Endothelial cell of umbilical vein (primary cell): ENCODE measurements at regions not wholly inside any gene's neighbourhood (a gene's known extent, or its start where the extent isn't known, plus 50 kb on each side); places are given as distances from the start of the nearest gene placed in this dataset.

ENCODE experiments used
- BruUV-seq: library from RNA; stranded (reverse); fragments of 400-500 nt; replicated peaks from 2 replicates; lab custom pipeline; 2021; lab: Mats Ljungman, UMichigan
- CTCF ChIA-PET: fragments of 300-600, 350-600 bp; sonication (Branson Sonifier 250); formaldehyde crosslinking; loops from one replicate; lab custom pipeline; 2021; ENCODE audit warnings: antibody characterized with exemption, inconsistent platforms; lab: Charles Lee
- POLR2A ChIA-PET: fragments of 300-600, 350-600 bp; sonication (Branson Sonifier 250); formaldehyde crosslinking; loops from one replicate; lab custom pipeline; 2021; ENCODE audit warnings: antibody characterized with exemption, inconsistent platforms; lab: Charles Lee
- DNase-seq: peaks from one replicate; pipeline ENCODE4 v3.0.0-alpha.2; 2011; ENCODE audit warnings: low read depth, low spot score
- FAIRE-seq: peaks from 2 replicates; lab custom pipeline; 2011; peaks lifted over from hg19 to GRCh38; lab: Jason Lieb, UNC
- H2AFZ ChIP-seq: 2 replicates; pipeline ENCODE4 v1.6.0; 2012; ENCODE audit warnings: low read depth, low read length, control low read depth, inconsistent platforms
- H3K27ac ChIP-seq: 2 replicates; pipeline ENCODE4 v1.5.1; 2011; ENCODE audit warnings: low read depth, mild to moderate bottlenecking, control low read depth, low read length, moderate library complexity; ENCODE audit not compliant: insufficient read depth
- H3K27me3 ChIP-seq, 2 experiments: 2 replicates each; pipeline versions ENCODE4 v1.6.0 to v1.6.1; 2011; ENCODE audit warnings: low read length in 2 of 2, mixed read lengths in 1 of 2; ENCODE audit not compliant: control insufficient read depth in 2 of 2, insufficient read depth in 2 of 2
- H3K36me3 ChIP-seq, 2 experiments: 2 replicates in 1 of 2; 3 replicates in 1 of 2; pipeline ENCODE4 v1.5.1; 2011; ENCODE audit warnings: low read length in 2 of 2, mild to moderate bottlenecking in 1 of 2, moderate library complexity in 1 of 2; ENCODE audit not compliant: control insufficient read depth in 2 of 2, insufficient read depth in 2 of 2; ENCODE audit errors: extremely low read depth in 1 of 2
- H3K4me1 ChIP-seq: 3 replicates; pipeline ENCODE4 v1.5.1; 2011; ENCODE audit warnings: mild to moderate bottlenecking, low read length; ENCODE audit not compliant: control insufficient read depth, insufficient read depth; ENCODE audit errors: extremely low read depth
- H3K4me2 ChIP-seq: 2 replicates; pipeline ENCODE4 v1.6.1; 2011; ENCODE audit warnings: low read length, control low read depth, mixed read lengths; ENCODE audit not compliant: insufficient read depth
- H3K4me3 ChIP-seq, 3 experiments: fragments of 200-600 bp in 1 of 3; sonication (generic), shearing (Covaris generic) in 1 of 3; replicated peaks in 1 of 3; 2 replicates each; pipeline ENCODE4 v1.5.1; 2011 to 2016; ENCODE audit warnings: control low read depth in 3 of 3, low read length in 3 of 3, mild to moderate bottlenecking in 2 of 3, inconsistent platforms in 1 of 3, low read depth in 1 of 3, moderate library complexity in 1 of 3; ENCODE audit not compliant: insufficient read depth in 1 of 3
- H3K79me2 ChIP-seq: 2 replicates; pipeline ENCODE4 v1.6.0; 2012; ENCODE audit warnings: low read length, inconsistent platforms; ENCODE audit not compliant: control insufficient read depth, insufficient read depth
- H3K9ac ChIP-seq: replicated peaks from 2 replicates; pipeline ENCODE3; 2011; ENCODE audit warnings: low read length, control low read depth; ENCODE audit not compliant: insufficient read depth; ENCODE audit errors: extremely low read depth
- H3K9me1 ChIP-seq: replicated peaks from 3 replicates; pipeline ENCODE4 v1.6.0; 2011; ENCODE audit warnings: mild to moderate bottlenecking, low read length; ENCODE audit not compliant: control insufficient read depth, insufficient read depth; ENCODE audit errors: extremely low read depth
- H3K9me3 ChIP-seq: replicated peaks from 2 replicates; pipeline ENCODE4 v1.5.1; 2012; ENCODE audit warnings: low read length, inconsistent platforms; ENCODE audit not compliant: control insufficient read depth, insufficient read depth
- H4K20me1 ChIP-seq: replicated peaks from 2 replicates; pipeline ENCODE3; 2011; ENCODE audit warnings: mild to moderate bottlenecking, low read length; ENCODE audit not compliant: control insufficient read depth, insufficient read depth; ENCODE audit errors: extremely low read depth
- EZH2 ChIP-seq: IDR thresholded peaks from 2 replicates; pipeline ENCODE4 v1.6.1; 2012; ENCODE audit warnings: borderline replicate concordance, low read depth, mild to moderate bottlenecking, moderate library complexity, low read length, inconsistent platforms; ENCODE audit not compliant: severe bottlenecking
- FOS ChIP-seq: IDR thresholded peaks from 2 replicates; pipeline ENCODE4 v1.6.1; 2011; ENCODE audit warnings: mild to moderate bottlenecking, low read length, moderate library complexity, borderline replicate concordance; ENCODE audit not compliant: insufficient read depth
- GATA2 ChIP-seq: IDR thresholded peaks from 2 replicates; pipeline ENCODE4 v1.7.0; 2011; ENCODE audit warnings: low read depth, mild to moderate bottlenecking, moderate library complexity, mixed read lengths, low read length; ENCODE audit not compliant: insufficient read length, insufficient read depth
- JUN ChIP-seq: IDR thresholded peaks from 2 replicates; pipeline ENCODE4 v1.6.1; 2011; ENCODE audit warnings: borderline replicate concordance, low read depth; ENCODE audit not compliant: insufficient read length, insufficient read depth
- MYC ChIP-seq: IDR thresholded peaks from one replicate; pipeline ENCODE4 v1.6.1; 2011; ENCODE audit warnings: mild to moderate bottlenecking, low read depth, low read length
- POLR2A ChIP-seq: IDR thresholded peaks from 2 replicates; pipeline ENCODE4 v1.6.1; 2012; ENCODE audit warnings: low read depth, mild to moderate bottlenecking, control low read depth, low read length
- POLR2AphosphoS5 ChIP-seq: IDR thresholded peaks from 2 replicates; pipeline ENCODE4 v1.6.1; 2012; ENCODE audit warnings: low read depth, mild to moderate bottlenecking, control low read depth, low read length, moderate library complexity; ENCODE audit not compliant: insufficient read depth
- dilution Hi-C: fragments of 300-500 bp; cut with MboI; formaldehyde crosslinking; loops from one replicate; pipeline ENCODE4 v1.15.0; 2019; ENCODE audit warnings: low sequenced_read_pairs; ENCODE audit not compliant: extremely low pct_ligation_motif_present
- intact Hi-C: fragments of 100-400 bp; cut with micrococcal nuclease; formaldehyde crosslinking; loops from one replicate; pipeline ENCODE4 v1.10.0; 2022
- TF ChIP-seq, protein P1 (sequence below): IDR thresholded peaks from 2 replicates; pipeline ENCODE4 v1.6.1; 2011; ENCODE audit not compliant: insufficient read depth, insufficient read length
- TF ChIP-seq, protein P2 (sequence below), 2 donors: IDR thresholded peaks; 1 replicate in 1 of 2; 2 replicates in 1 of 2; pipeline ENCODE4 v1.5.1; 2011; ENCODE audit warnings: low read length in 2 of 2, mild to moderate bottlenecking in 2 of 2, moderate library complexity in 2 of 2, control low read depth in 1 of 2, inconsistent platforms in 1 of 2, low read depth in 1 of 2; ENCODE audit not compliant: insufficient read depth in 1 of 2; ENCODE audit errors: extremely low read depth in 1 of 2

DNA sequence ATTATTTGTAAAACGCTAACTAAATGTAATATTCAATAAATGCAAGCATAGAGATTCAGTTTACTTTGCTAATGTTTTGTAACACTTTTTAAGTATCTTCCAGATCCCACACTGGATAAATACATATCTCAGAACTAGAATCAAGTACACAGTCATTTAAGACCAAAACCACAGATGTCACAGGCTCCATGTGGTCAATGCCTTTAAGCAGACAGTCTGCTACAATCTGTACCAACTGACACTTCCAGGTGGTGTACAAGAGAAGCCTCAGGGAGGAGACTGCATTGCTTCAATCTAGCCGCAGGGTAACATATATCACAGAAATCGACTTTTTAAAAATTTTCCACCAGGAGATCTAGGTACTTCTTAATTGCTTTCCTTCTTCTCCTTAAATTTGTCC lies 229.6 kb upstream of the DIAPH2 start:
- Histone ChIP-seq H3K4me3 (no peak overlapping the region), H3K36me3 (no peaks in the 10 kb centered on the region), H3K9ac (no peak overlapping the region), H3K79me2 (no peaks in the 10 kb centered on the region), H3K4me1 (no peaks in the 10 kb centered on the region), H4K20me1 (no peaks in the 10 kb centered on the region), H3K9me3 (no peaks in the 10 kb centered on the region), H3K27me3 (no peaks in the 10 kb centered on the region), H3K27ac (no peak overlapping the region), H2AFZ (no peak overlapping the region), H3K4me2 (no peak overlapping the region), H3K9me1 (no peaks in the 10 kb centered on the region)
- no peak for DNase-seq
- no TSS peak for BruUV-seq
- intact Hi-C loops, result no loop called here
- dilution Hi-C loops, result no loop called here
- ChIA-PET POLR2A (no interaction called here), CTCF (no interaction called here)
- FAIRE-seq, result no peak
- TF ChIP-seq MYC, result no peak

DNA sequence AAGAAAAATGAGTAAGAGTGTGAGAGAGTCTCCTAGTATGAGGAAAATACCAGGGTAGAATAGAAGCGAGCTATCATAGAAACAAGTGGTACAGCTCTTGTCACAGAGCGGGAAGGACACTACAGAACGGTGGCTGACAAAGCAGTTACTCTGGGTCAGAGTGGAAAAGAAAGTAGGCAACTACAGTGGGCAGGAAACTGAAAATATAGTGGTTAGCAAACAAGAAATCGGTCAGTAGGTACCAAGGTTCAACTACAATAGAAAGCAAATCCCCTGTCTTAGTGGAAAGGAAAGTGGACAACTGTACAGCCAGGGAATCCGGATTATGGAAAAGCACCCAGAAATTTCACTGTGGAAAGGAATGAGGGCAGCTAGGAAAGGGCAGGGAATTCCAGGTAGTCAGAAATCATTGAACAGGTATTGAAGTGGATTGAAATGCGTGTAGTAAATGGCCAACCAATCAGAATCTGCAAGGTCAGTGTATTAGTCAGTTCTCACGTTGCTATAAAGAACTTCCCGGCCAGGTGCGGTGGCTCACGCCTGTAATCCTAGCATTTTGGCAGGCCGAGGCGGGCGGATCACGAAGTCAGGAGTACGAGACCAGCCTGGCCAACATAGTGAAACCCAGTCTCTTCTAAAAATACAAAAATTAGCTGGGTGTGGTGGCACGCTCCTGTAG lies 219.6 kb upstream of the DIAPH2 start:
- Histone ChIP-seq H3K4me1 (no peaks in the 10 kb centered on the region), H3K79me2 (no peaks in the 10 kb centered on the region), H2AFZ (no peak overlapping the region), H4K20me1 (no peaks in the 10 kb centered on the region), H3K9ac (no peak overlapping the region), H3K4me3 (no peak overlapping the region), H3K27me3 (no peaks in the 10 kb centered on the region), H3K36me3 (no peaks in the 10 kb centered on the region), H3K27ac (no peak overlapping the region), H3K9me3 (no peaks in the 10 kb centered on the region), H3K9me1 (no peaks in the 10 kb centered on the region), H3K4me2 (no peak overlapping the region)
- intact Hi-C loops, result no loop called here
- no peak for DNase-seq
- POLR2A ChIA-PET, result no interaction called here
- FAIRE-seq, result no peak
- CTCF ChIA-PET, result no interaction called here
- dilution Hi-C loops, result no loop called here
- BruUV-seq, result no TSS peak
- TF ChIP-seq POLR2AphosphoS5, result no peak
- TF ChIP-seq JUN, result no peak
- no peak for TF ChIP-seq MYC
- TF ChIP-seq POLR2A, result no peak
- TF ChIP-seq, protein P1, sequence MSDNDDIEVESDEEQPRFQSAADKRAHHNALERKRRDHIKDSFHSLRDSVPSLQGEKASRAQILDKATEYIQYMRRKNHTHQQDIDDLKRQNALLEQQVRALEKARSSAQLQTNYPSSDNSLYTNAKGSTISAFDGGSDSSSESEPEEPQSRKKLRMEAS, result no peak
- TF ChIP-seq EZH2, result no peak
- TF ChIP-seq, protein P2, sequence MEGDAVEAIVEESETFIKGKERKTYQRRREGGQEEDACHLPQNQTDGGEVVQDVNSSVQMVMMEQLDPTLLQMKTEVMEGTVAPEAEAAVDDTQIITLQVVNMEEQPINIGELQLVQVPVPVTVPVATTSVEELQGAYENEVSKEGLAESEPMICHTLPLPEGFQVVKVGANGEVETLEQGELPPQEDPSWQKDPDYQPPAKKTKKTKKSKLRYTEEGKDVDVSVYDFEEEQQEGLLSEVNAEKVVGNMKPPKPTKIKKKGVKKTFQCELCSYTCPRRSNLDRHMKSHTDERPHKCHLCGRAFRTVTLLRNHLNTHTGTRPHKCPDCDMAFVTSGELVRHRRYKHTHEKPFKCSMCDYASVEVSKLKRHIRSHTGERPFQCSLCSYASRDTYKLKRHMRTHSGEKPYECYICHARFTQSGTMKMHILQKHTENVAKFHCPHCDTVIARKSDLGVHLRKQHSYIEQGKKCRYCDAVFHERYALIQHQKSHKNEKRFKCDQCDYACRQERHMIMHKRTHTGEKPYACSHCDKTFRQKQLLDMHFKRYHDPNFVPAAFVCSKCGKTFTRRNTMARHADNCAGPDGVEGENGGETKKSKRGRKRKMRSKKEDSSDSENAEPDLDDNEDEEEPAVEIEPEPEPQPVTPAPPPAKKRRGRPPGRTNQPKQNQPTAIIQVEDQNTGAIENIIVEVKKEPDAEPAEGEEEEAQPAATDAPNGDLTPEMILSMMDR (IDR thresholded peaks at IDR 0.05; ENCODE audit: extremely low read depth in 1 of 2, insufficient read depth in 1 of 2, low read depth in 1 of 2, low read length in 2 of 2), result no peak
- TF ChIP-seq FOS, result no peak
- no peak for TF ChIP-seq GATA2
